GM23338 (cell line): ENCODE measurements at regions not wholly inside any gene's neighbourhood (a gene's known extent, or its start where the extent isn't known, plus 50 kb on each side); places are given as distances from the start of the nearest gene placed in this dataset.

Source experiments
- CREB1 ChIP-seq: fragments of 250-450 bp; sonication (Bioruptor Pico); IDR thresholded peaks from 2 replicates; pipeline ENCODE4 v1.5.0; 2020; ENCODE audit warnings: low read depth, mild to moderate bottlenecking, moderate library complexity
- CTCF ChIP-seq, 2 experiments: fragments of 200-600 bp in 1 of 2; sonication (generic) in 1 of 2; conservative IDR thresholded peaks; 2 replicates each; pipeline versions ENCODE4 v1.5.1 to v1.6.1; 2016 to 2017; ENCODE audit warnings: antibody characterized with exemption in 2 of 2, low read depth in 2 of 2, mild to moderate bottlenecking in 2 of 2, moderate library complexity in 1 of 2
- EZH2 ChIP-seq: fragments of 200-600 bp; sonication (generic); IDR thresholded peaks from one replicate; pipeline ENCODE4 v1.8.0; 2017; ENCODE audit warnings: antibody characterized with exemption, mild to moderate bottlenecking, low read depth; ENCODE audit not compliant: unreplicated experiment
- EZH2phosphoT487 ChIP-seq: fragments of 200-600 bp; sonication (generic); IDR thresholded peaks from one replicate; pipeline ENCODE4 v1.8.1; 2018; ENCODE audit warnings: antibody characterized with exemption; ENCODE audit not compliant: unreplicated experiment
- JUNB ChIP-seq: IDR thresholded peaks from one replicate; pipeline ENCODE4 v1.6.1; 2016; ENCODE audit warnings: antibody characterized with exemption; ENCODE audit not compliant: unreplicated experiment
- POLR2AphosphoS5 ChIP-seq: IDR thresholded peaks from 2 replicates; pipeline ENCODE4 v1.6.1; 2016; ENCODE audit warnings: antibody characterized with exemption, low read depth
- REST ChIP-seq: IDR thresholded peaks from one replicate; pipeline ENCODE4 v1.6.1; 2018; ENCODE audit warnings: antibody characterized with exemption; ENCODE audit not compliant: unreplicated experiment
- STAT1 ChIP-seq: IDR thresholded peaks from one replicate; pipeline ENCODE4 v1.6.1; 2016; ENCODE audit warnings: antibody characterized with exemption; ENCODE audit not compliant: unreplicated experiment
- ZNF114 ChIP-seq: fragments of 250-450 bp; sonication (Bioruptor Pico); IDR thresholded peaks from 2 replicates; pipeline ENCODE4 v1.5.0; 2020; ENCODE audit warnings: mild to moderate bottlenecking, moderate library complexity
- TF ChIP-seq, protein P1 (sequence below): IDR thresholded peaks from 2 replicates; pipeline ENCODE4 v1.6.1; 2016; ENCODE audit warnings: antibody characterized with exemption

GRCh38 chr5:85647349-85648127, 970.2 kb upstream of the COX7C start:
- TF ChIP-seq CTCF (conservative IDR thresholded peaks at IDR 0.05; ENCODE audit: low read depth in 2 of 2) = no peak
- no peak for TF ChIP-seq JUNB
- peak; percentile 4; the same call in 1 of the 2 replicates for TF ChIP-seq CREB1 (CRISPR knock-in tag)
- no peak for TF ChIP-seq POLR2AphosphoS5
- TF ChIP-seq EZH2 = no peak
- TF ChIP-seq EZH2phosphoT487 = no peak
- no peak for TF ChIP-seq REST
- TF ChIP-seq, protein P1, sequence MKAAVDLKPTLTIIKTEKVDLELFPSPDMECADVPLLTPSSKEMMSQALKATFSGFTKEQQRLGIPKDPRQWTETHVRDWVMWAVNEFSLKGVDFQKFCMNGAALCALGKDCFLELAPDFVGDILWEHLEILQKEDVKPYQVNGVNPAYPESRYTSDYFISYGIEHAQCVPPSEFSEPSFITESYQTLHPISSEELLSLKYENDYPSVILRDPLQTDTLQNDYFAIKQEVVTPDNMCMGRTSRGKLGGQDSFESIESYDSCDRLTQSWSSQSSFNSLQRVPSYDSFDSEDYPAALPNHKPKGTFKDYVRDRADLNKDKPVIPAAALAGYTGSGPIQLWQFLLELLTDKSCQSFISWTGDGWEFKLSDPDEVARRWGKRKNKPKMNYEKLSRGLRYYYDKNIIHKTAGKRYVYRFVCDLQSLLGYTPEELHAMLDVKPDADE = no peak
- no peak for TF ChIP-seq STAT1
- no peak for TF ChIP-seq ZNF114 (CRISPR knock-in tag)
